HCT116 (cell line): ENCODE measurements at regions not wholly inside any gene's neighbourhood (a gene's known extent, or its start where the extent isn't known, plus 50 kb on each side); places are given as distances from the start of the nearest gene placed in this dataset.

ENCODE experiments used
- ATAC-seq: fragments of 200-7000 bp; cut with Tn5 transposase; 2 replicates; pipeline ENCODE4 v1.9.1; 2020; ENCODE audit warnings: mild to moderate bottlenecking, moderate library complexity
- BruUV-seq: library from RNA; stranded (reverse); fragments of 400-500 nt; replicated peaks from 2 replicates; lab custom pipeline; 2021; lab: Mats Ljungman, UMichigan
- CTCF ChIA-PET: fragments of 300-600 bp; sonication (Branson Sonifier 250); formaldehyde crosslinking; loops from one replicate; lab custom pipeline; 2021; ENCODE audit warnings: antibody characterized with exemption; lab: Charles Lee
- POLR2A ChIA-PET: fragments of 300-600, 350-600 bp; sonication (Branson Sonifier 250); formaldehyde crosslinking; loops from one replicate; lab custom pipeline; 2021; ENCODE audit warnings: antibody characterized with exemption; lab: Charles Lee
- RAD21 ChIA-PET, 2 experiments: fragments of 300-600 bp; sonication (Branson Sonifier 250); formaldehyde crosslinking; loops; one replicate each; lab custom pipeline; 2023; ENCODE audit warnings: low total read pairs in 2 of 2; ENCODE audit not compliant: uncharacterized antibody in 2 of 2, unreplicated experiment in 2 of 2, low non-redundant PET in 1 of 2; lab: Charles Lee
- DNase-seq: peaks from one replicate; pipeline ENCODE4 v3.0.0-alpha.2; 2010; ENCODE audit warnings: low read depth, low spot score
- H2AFZ ChIP-seq: fragments of 200-600 bp; shearing (Covaris generic), sonication (generic); 2 replicates; pipeline ENCODE4 v1.6.1; 2017; ENCODE audit warnings: low read depth, mixed run types, mixed read lengths, antibody characterized with exemption, low read length; ENCODE audit not compliant: poor library complexity, severe bottlenecking
- H3K27ac ChIP-seq: 2 replicates; pipeline ENCODE4 v1.5.1; 2012; ENCODE audit warnings: low read depth, low read length
- H3K27me3 ChIP-seq: fragments of 200-600 bp; sonication (generic); 2 replicates; pipeline ENCODE4 v1.6.1; 2016; ENCODE audit warnings: mixed run types, low read length, mixed read lengths; ENCODE audit not compliant: insufficient read depth
- H3K36me3 ChIP-seq, 2 experiments: fragments of 200-500 bp in 1 of 2; fragments of 200-600 bp in 1 of 2; sonication (Bioruptor generic) in 1 of 2; sonication (generic) in 1 of 2; 2 replicates each; pipeline versions ENCODE4 v1.5.1 to v1.6.1; 2014 to 2016; ENCODE audit warnings: low read length in 2 of 2, inconsistent platforms in 1 of 2, mixed read lengths in 1 of 2, mixed run types in 1 of 2; ENCODE audit not compliant: insufficient read depth in 2 of 2, control insufficient read depth in 1 of 2
- H3K4me1 ChIP-seq, 2 experiments: fragments of 200-600 bp in 1 of 2; sonication (generic) in 1 of 2; 2 replicates each; pipeline versions ENCODE4 v1.5.1 to v1.6.1; 2012 to 2017; ENCODE audit warnings: low read length in 2 of 2, inconsistent platforms in 1 of 2, mild to moderate bottlenecking in 1 of 2, mixed read lengths in 1 of 2, mixed run types in 1 of 2, moderate library complexity in 1 of 2; ENCODE audit not compliant: insufficient read depth in 2 of 2, control insufficient read depth in 1 of 2
- H3K4me2 ChIP-seq: fragments of 200-600 bp; sonication (generic); 2 replicates; pipeline ENCODE4 v1.6.1; 2017; ENCODE audit warnings: mixed run types, low read length, mixed read lengths
- H3K4me3 ChIP-seq, 2 experiments: fragments of 200-600 bp in 1 of 2; sonication (generic) in 1 of 2; replicated peaks in 1 of 2; 2 replicates each; pipeline ENCODE4 v1.5.1; 2011 to 2016; ENCODE audit warnings: low read length in 2 of 2, control low read depth in 1 of 2, low read depth in 1 of 2, mild to moderate bottlenecking in 1 of 2, mixed read lengths in 1 of 2, mixed run types in 1 of 2
- H3K79me2 ChIP-seq: fragments of 200-600 bp; sonication (generic); 2 replicates; pipeline ENCODE4 v1.6.1; 2017; ENCODE audit warnings: mild to moderate bottlenecking, mixed run types, low read length, moderate library complexity, mixed read lengths; ENCODE audit not compliant: insufficient read depth
- H3K9ac ChIP-seq: fragments of 200-600 bp; sonication (generic); 2 replicates; pipeline ENCODE4 v1.6.1; 2016; ENCODE audit warnings: low read length, mixed read lengths
- H3K9me2 ChIP-seq: fragments of 200-600 bp; sonication (generic), shearing (Covaris generic); 2 replicates; pipeline ENCODE4 v1.6.1; 2017; ENCODE audit warnings: mixed run types, mild to moderate bottlenecking, moderate library complexity; ENCODE audit not compliant: insufficient read depth
- H3K9me3 ChIP-seq, 2 experiments: fragments of 200-500 bp in 1 of 2; fragments of 200-600 bp in 1 of 2; sonication (Bioruptor generic) in 1 of 2; sonication (generic) in 1 of 2; 2 replicates each; pipeline ENCODE4 v1.6.1; 2014 to 2017; ENCODE audit warnings: low read length in 2 of 2, mixed read lengths in 2 of 2, inconsistent platforms in 1 of 2, low read depth in 1 of 2, mild to moderate bottlenecking in 1 of 2, mixed run types in 1 of 2, moderate library complexity in 1 of 2; ENCODE audit not compliant: control insufficient read depth in 1 of 2, insufficient read depth in 1 of 2
- H4K20me1 ChIP-seq: fragments of 200-600 bp; sonication (generic), shearing (Covaris generic); 2 replicates; pipeline ENCODE4 v1.6.1; 2017; ENCODE audit warnings: mixed run types, mild to moderate bottlenecking, moderate library complexity; ENCODE audit not compliant: insufficient read depth
- CTCF ChIP-seq, 3 experiments: fragments of 200-600 bp in 1 of 3; sonication (generic) in 1 of 3; IDR thresholded peaks in 2 of 3; conservative IDR thresholded peaks in 1 of 3; 2 replicates each; pipeline ENCODE4 v1.5.1; 2012 to 2017; ENCODE audit warnings: low read depth in 2 of 3, low read length in 2 of 3, antibody characterized with exemption in 1 of 3, borderline replicate concordance in 1 of 3, control low read depth in 1 of 3, mild to moderate bottlenecking in 1 of 3, mixed read lengths in 1 of 3, mixed run types in 1 of 3, moderate library complexity in 1 of 3; ENCODE audit not compliant: insufficient read depth in 1 of 3
- EGR1 ChIP-seq: IDR thresholded peaks from 2 replicates; pipeline ENCODE4 v1.6.1; 2012; ENCODE audit warnings: low read depth
- ELF1 ChIP-seq: IDR thresholded peaks from 2 replicates; pipeline ENCODE4 v1.6.1; 2012; ENCODE audit warnings: low read depth, borderline replicate concordance
- EZH2 ChIP-seq: fragments of 200-600 bp; sonication (generic); IDR thresholded peaks from 2 replicates; pipeline ENCODE4 v1.6.1; 2017; ENCODE audit warnings: antibody characterized with exemption, mixed run types
- FOSL1 ChIP-seq: IDR thresholded peaks from 2 replicates; pipeline ENCODE4 v1.6.1; 2012; ENCODE audit warnings: low read depth
- POLR2A ChIP-seq: IDR thresholded peaks from 2 replicates; pipeline ENCODE4 v1.7.0; 2011; ENCODE audit warnings: borderline replicate concordance; ENCODE audit not compliant: insufficient read depth, insufficient read length; ENCODE audit errors: extremely low read depth
- POLR2AphosphoS5 ChIP-seq: IDR thresholded peaks from 2 replicates; pipeline ENCODE4 v1.6.1; 2011; ENCODE audit warnings: mild to moderate bottlenecking, low read depth, low read length, moderate library complexity
- RAD21 ChIP-seq: IDR thresholded peaks from 2 replicates; pipeline ENCODE4 v1.6.1; 2012; ENCODE audit warnings: low read depth, mild to moderate bottlenecking
- SIN3A ChIP-seq: IDR thresholded peaks from 2 replicates; pipeline ENCODE4 v1.6.1; 2012; ENCODE audit warnings: low read depth
- SRF ChIP-seq: IDR thresholded peaks from 2 replicates; pipeline ENCODE4 v1.6.1; 2012; ENCODE audit warnings: low read depth
- ZFX ChIP-seq: fragments of 450-650 bp; IDR thresholded peaks from 2 replicates; pipeline ENCODE4 v1.6.1; 2017
- intact Hi-C: fragments of 100-400 bp; cut with micrococcal nuclease; formaldehyde crosslinking; loops from 2 replicates; pipeline ENCODE4 v1.10.0; 2022
- TF ChIP-seq, protein P1 (sequence below): IDR thresholded peaks from 2 replicates; pipeline ENCODE4 v1.6.1; 2011; ENCODE audit warnings: mild to moderate bottlenecking, low read length, moderate library complexity; ENCODE audit not compliant: insufficient replicate concordance; ENCODE audit errors: extremely low read depth
- TF ChIP-seq, protein P2 (sequence below): IDR thresholded peaks from 2 replicates; pipeline ENCODE4 v1.6.1; 2012

GRCh38 chr21:15190412-15190811, 125.6 kb upstream of the NRIP1 start:
- ChIA-PET CTCF (no interaction called here), POLR2A (no interaction called here), RAD21 (no interaction called here)
- H3K36me3 ChIP-seq: no peaks in the 10 kb centered on the region
- no peaks in the 10 kb centered on the region for H4K20me1 ChIP-seq
- TF ChIP-seq FOSL1: no peak
- TF ChIP-seq CTCF (IDR thresholded peaks at IDR 0.05 in 2 of 3, conservative IDR thresholded peaks at IDR 0.05 in 1 of 3; ENCODE audit: borderline replicate concordance in 1 of 3, insufficient read depth in 1 of 3, low read depth in 2 of 3, low read length in 2 of 3): no peak
- no peaks in the 10 kb centered on the region for H3K9me2 ChIP-seq
- no peak overlapping the region for H3K27ac ChIP-seq
- no peaks in the 10 kb centered on the region for H3K4me1 ChIP-seq
- no peak overlapping the region for H2AFZ ChIP-seq
- intact Hi-C loops: no loop called here
- H3K4me3 ChIP-seq: no peak overlapping the region
- no peak for ATAC-seq
- H3K79me2 ChIP-seq: no peaks in the 10 kb centered on the region
- no peaks in the 10 kb centered on the region for H3K9me3 ChIP-seq
- no peak overlapping the region for H3K4me2 ChIP-seq
- no peak overlapping the region for H3K9ac ChIP-seq
- H3K27me3 ChIP-seq: no peaks in the 10 kb centered on the region
- no TSS peak for BruUV-seq
- DNase-seq: no peak

DNA sequence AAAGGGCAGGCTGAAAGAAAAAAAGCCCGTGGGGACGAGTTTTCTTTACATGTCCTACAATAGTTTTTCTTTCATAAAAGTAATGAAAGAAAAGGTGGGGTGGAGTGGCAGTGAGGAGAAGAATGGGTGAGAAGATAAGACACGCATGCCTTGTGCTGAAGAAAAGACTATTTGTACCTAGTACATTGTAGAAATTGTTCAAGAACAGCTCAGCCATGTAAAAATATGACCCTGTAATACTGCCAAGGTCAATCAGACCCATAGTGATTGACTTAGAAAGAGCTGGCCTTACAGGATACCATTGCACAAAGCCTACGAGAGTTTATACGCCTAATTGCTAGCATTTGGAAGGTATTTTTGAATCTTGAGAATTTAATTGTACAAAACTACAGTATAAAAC, 126.0 kb upstream of the NRIP1 start:
- DNase-seq: no peak
- Histone ChIP-seq H3K4me3 (no peak overlapping the region), H3K9ac (no peak overlapping the region), H2AFZ (no peak overlapping the region), H3K36me3 (no peaks in the 10 kb centered on the region), H4K20me1 (no peaks in the 10 kb centered on the region), H3K4me2 (no peak overlapping the region), H3K27ac (no peak overlapping the region), H3K27me3 (no peaks in the 10 kb centered on the region), H3K9me3 (no peaks in the 10 kb centered on the region)
- intact Hi-C loops: no loop called here
- CTCF ChIA-PET: no interaction called here
- no TSS peak for BruUV-seq
- RAD21 ChIA-PET: no interaction called here
- POLR2A ChIA-PET: no interaction called here
- TF ChIP-seq ZFX (no peak), EZH2 (no peak), POLR2A (no peak), RAD21 (no peak), CTCF (IDR thresholded peaks at IDR 0.05 in 2 of 3, conservative IDR thresholded peaks at IDR 0.05 in 1 of 3; ENCODE audit: borderline replicate concordance in 1 of 3, insufficient read depth in 1 of 3, low read depth in 2 of 3, low read length in 2 of 3) (no peak), ELF1 (no peak), SRF (no peak), EGR1 (no peak), POLR2AphosphoS5 (no peak), SIN3A (no peak)
- TF ChIP-seq, protein P1, sequence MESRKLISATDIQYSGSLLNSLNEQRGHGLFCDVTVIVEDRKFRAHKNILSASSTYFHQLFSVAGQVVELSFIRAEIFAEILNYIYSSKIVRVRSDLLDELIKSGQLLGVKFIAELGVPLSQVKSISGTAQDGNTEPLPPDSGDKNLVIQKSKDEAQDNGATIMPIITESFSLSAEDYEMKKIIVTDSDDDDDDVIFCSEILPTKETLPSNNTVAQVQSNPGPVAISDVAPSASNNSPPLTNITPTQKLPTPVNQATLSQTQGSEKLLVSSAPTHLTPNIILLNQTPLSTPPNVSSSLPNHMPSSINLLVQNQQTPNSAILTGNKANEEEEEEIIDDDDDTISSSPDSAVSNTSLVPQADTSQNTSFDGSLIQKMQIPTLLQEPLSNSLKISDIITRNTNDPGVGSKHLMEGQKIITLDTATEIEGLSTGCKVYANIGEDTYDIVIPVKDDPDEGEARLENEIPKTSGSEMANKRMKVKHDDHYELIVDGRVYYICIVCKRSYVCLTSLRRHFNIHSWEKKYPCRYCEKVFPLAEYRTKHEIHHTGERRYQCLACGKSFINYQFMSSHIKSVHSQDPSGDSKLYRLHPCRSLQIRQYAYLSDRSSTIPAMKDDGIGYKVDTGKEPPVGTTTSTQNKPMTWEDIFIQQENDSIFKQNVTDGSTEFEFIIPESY: no peak
- TF ChIP-seq, protein P2, sequence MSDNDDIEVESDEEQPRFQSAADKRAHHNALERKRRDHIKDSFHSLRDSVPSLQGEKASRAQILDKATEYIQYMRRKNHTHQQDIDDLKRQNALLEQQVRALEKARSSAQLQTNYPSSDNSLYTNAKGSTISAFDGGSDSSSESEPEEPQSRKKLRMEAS: no peak
- TF ChIP-seq, all 23 proteins: peak for 0
- no peaks in the 10 kb centered on the region for H3K4me1 ChIP-seq
- no peak for ATAC-seq
- no peaks in the 10 kb centered on the region for H3K9me2 ChIP-seq
- H3K79me2 ChIP-seq: no peaks in the 10 kb centered on the region
